Lower lobe of right lung (tissue), 2 donors: ENCODE measurements at regions not wholly inside any gene's neighbourhood (a gene's known extent, or its start where the extent isn't known, plus 50 kb on each side); places are given as distances from the start of the nearest gene placed in this dataset.

ENCODE experiments used
- ATAC-seq, 2 donors: fragments of 200-7000 bp; cut with Tn5 transposase; one replicate each; pipeline ENCODE4 v1.9.1; 2020 to 2022; ENCODE audit warnings: mild to moderate bottlenecking in 2 of 2, moderate library complexity in 2 of 2
- DNase-seq: peaks from one replicate; pipeline ENCODE4 v3.0.0-alpha.2; 2020
- H3K27ac ChIP-seq: fragments of 200-600 bp; one replicate; pipeline ENCODE4 v1.8.0; 2022
- H3K27me3 ChIP-seq: fragments of 200-600 bp; one replicate; pipeline ENCODE4 v1.8.0; 2022; ENCODE audit warnings: low read depth
- H3K36me3 ChIP-seq: fragments of 200-600 bp; one replicate; pipeline ENCODE4 v1.8.0; 2022; ENCODE audit warnings: mild to moderate bottlenecking
- H3K4me1 ChIP-seq: fragments of 200-600 bp; one replicate; pipeline ENCODE4 v1.8.0; 2022
- H3K4me3 ChIP-seq: fragments of 200-600 bp; one replicate; pipeline ENCODE4 v1.8.0; 2022; ENCODE audit warnings: mild to moderate bottlenecking
- H3K9me3 ChIP-seq: fragments of 200-600 bp; one replicate; pipeline ENCODE4 v1.8.0; 2022
- CTCF ChIP-seq: fragments of 200-600 bp; IDR thresholded peaks from one replicate; pipeline ENCODE4 v1.8.0; 2022; ENCODE audit warnings: antibody characterized with exemption, mild to moderate bottlenecking
- intact Hi-C: fragments of 100-400 bp; cut with DNase I; formaldehyde crosslinking; loops from one replicate; pipeline ENCODE4 v1.11.0; 2022
- donor health status: DM: no; HTN: yes; CAD: no; lungs with severe emphysema.

GRCh38 chr4:61067381-61067780 lies 132.7 kb upstream of the ADGRL3 start:
- no peak for DNase-seq
- no peak for ATAC-seq
- no peaks in the 10 kb centered on the region for H3K36me3 ChIP-seq
- no peak overlapping the region for H3K4me3 ChIP-seq
- H3K9me3 ChIP-seq, result no peaks in the 10 kb centered on the region
- H3K27ac ChIP-seq, result no peak overlapping the region
- intact Hi-C loops, result no loop called here
- no peak for TF ChIP-seq CTCF
- no peaks in the 10 kb centered on the region for H3K27me3 ChIP-seq
- no peaks in the 10 kb centered on the region for H3K4me1 ChIP-seq

GRCh38 chr4:61068060-61068459 lies 132.1 kb upstream of the ADGRL3 start:
- intact Hi-C loops, result no loop called here
- ATAC-seq, result no peak
- no peaks in the 10 kb centered on the region for H3K4me1 ChIP-seq

GRCh38 chr4:61068745-61069144 lies 131.4 kb upstream of the ADGRL3 start:
- no peak for TF ChIP-seq CTCF
- Histone ChIP-seq H3K36me3 (no peaks in the 10 kb centered on the region), H3K27ac (no peak overlapping the region), H3K27me3 (no peaks in the 10 kb centered on the region), H3K4me3 (no peak overlapping the region), H3K9me3 (no peaks in the 10 kb centered on the region), H3K4me1 (no peaks in the 10 kb centered on the region)
- ATAC-seq (no peak), DNase-seq (no peak)
- intact Hi-C loops, result no loop called here

More at GRCh38 chr4:61068060-61068459, 132.1 kb upstream of the ADGRL3 start:
- H3K4me3 ChIP-seq, result no peak overlapping the region
- TF ChIP-seq CTCF, result no peak
- H3K27me3 ChIP-seq, result no peaks in the 10 kb centered on the region
- H3K9me3 ChIP-seq, result no peaks in the 10 kb centered on the region
- no peak for DNase-seq
- no peaks in the 10 kb centered on the region for H3K36me3 ChIP-seq
- H3K27ac ChIP-seq, result no peak overlapping the region

GRCh38 chr4:61070269-61070668 lies 129.9 kb upstream of the ADGRL3 start:
- Histone ChIP-seq H3K9me3 (no peaks in the 10 kb centered on the region), H3K27ac (no peak overlapping the region), H3K4me3 (no peak overlapping the region), H3K27me3 (no peaks in the 10 kb centered on the region), H3K4me1 (no peaks in the 10 kb centered on the region), H3K36me3 (no peaks in the 10 kb centered on the region)
- no peak for ATAC-seq
- DNase-seq, result no peak
- intact Hi-C loops, result no loop called here
- no peak for TF ChIP-seq CTCF

- Histone ChIP-seq H3K9me3 (no peaks in the 10 kb centered on the region), H3K4me1 (no peaks in the 10 kb centered on the region), H3K27ac (no peak overlapping the region), H3K36me3 (no peaks in the 10 kb centered on the region), H3K4me3 (no peak overlapping the region), H3K27me3 (no peaks in the 10 kb centered on the region)
- TF ChIP-seq CTCF, result no peak
- no peak for ATAC-seq
- intact Hi-C loops, result no loop called here
- no peak for DNase-seq
Measured at GRCh38 chr4:61079427-61079826, 120.7 kb upstream of the ADGRL3 start.

- no peak for DNase-seq
- H3K36me3 ChIP-seq, result no peaks in the 10 kb centered on the region
- no peaks in the 10 kb centered on the region for H3K9me3 ChIP-seq
- TF ChIP-seq CTCF, result no peak
- no peak overlapping the region for H3K27ac ChIP-seq
- no peak overlapping the region for H3K4me3 ChIP-seq
- no peaks in the 10 kb centered on the region for H3K27me3 ChIP-seq
- H3K4me1 ChIP-seq, result no peaks in the 10 kb centered on the region
- ATAC-seq, result no peak
- intact Hi-C loops, result no loop called here
Measured at GRCh38 chr4:61079976-61080375, 120.2 kb upstream of the ADGRL3 start.
